GM23338 (cell line): ENCODE measurements at regions not wholly inside any gene's neighbourhood (a gene's known extent, or its start where the extent isn't known, plus 50 kb on each side); places are given as distances from the start of the nearest gene placed in this dataset.

ENCODE experiments used
- CREB1 ChIP-seq: fragments of 250-450 bp; sonication (Bioruptor Pico); IDR thresholded peaks from 2 replicates; pipeline ENCODE4 v1.5.0; 2020; ENCODE audit warnings: low read depth, mild to moderate bottlenecking, moderate library complexity
- EZH2 ChIP-seq: fragments of 200-600 bp; sonication (generic); IDR thresholded peaks from one replicate; pipeline ENCODE4 v1.8.0; 2017; ENCODE audit warnings: antibody characterized with exemption, mild to moderate bottlenecking, low read depth; ENCODE audit not compliant: unreplicated experiment
- EZH2phosphoT487 ChIP-seq: fragments of 200-600 bp; sonication (generic); IDR thresholded peaks from one replicate; pipeline ENCODE4 v1.8.1; 2018; ENCODE audit warnings: antibody characterized with exemption; ENCODE audit not compliant: unreplicated experiment
- JUNB ChIP-seq: IDR thresholded peaks from one replicate; pipeline ENCODE4 v1.6.1; 2016; ENCODE audit warnings: antibody characterized with exemption; ENCODE audit not compliant: unreplicated experiment
- NANOG ChIP-seq: IDR thresholded peaks from 2 replicates; pipeline ENCODE4 v1.6.1; 2016; ENCODE audit warnings: antibody characterized with exemption, borderline replicate concordance
- POLR2AphosphoS5 ChIP-seq: IDR thresholded peaks from 2 replicates; pipeline ENCODE4 v1.6.1; 2016; ENCODE audit warnings: antibody characterized with exemption, low read depth
- STAT1 ChIP-seq: IDR thresholded peaks from one replicate; pipeline ENCODE4 v1.6.1; 2016; ENCODE audit warnings: antibody characterized with exemption; ENCODE audit not compliant: unreplicated experiment
- ZNF114 ChIP-seq: fragments of 250-450 bp; sonication (Bioruptor Pico); IDR thresholded peaks from 2 replicates; pipeline ENCODE4 v1.5.0; 2020; ENCODE audit warnings: mild to moderate bottlenecking, moderate library complexity
- ZNF331 ChIP-seq: fragments of 250-450 bp; sonication (Bioruptor Pico); IDR thresholded peaks from 2 replicates; pipeline ENCODE4 v1.5.0; 2020; ENCODE audit warnings: low read depth, mild to moderate bottlenecking, moderate library complexity
- TF ChIP-seq, protein P1 (sequence below), 2 experiments: fragments of 200-600 bp in 1 of 2; sonication (generic) in 1 of 2; conservative IDR thresholded peaks; 2 replicates each; pipeline versions ENCODE4 v1.5.1 to v1.6.1; 2016 to 2017; ENCODE audit warnings: antibody characterized with exemption in 2 of 2, low read depth in 2 of 2, mild to moderate bottlenecking in 2 of 2, moderate library complexity in 1 of 2
- TF ChIP-seq, protein P2 (sequence below): IDR thresholded peaks from one replicate; pipeline ENCODE4 v1.6.1; 2018; ENCODE audit warnings: antibody characterized with exemption; ENCODE audit not compliant: unreplicated experiment
- TF ChIP-seq, protein P3 (sequence below): IDR thresholded peaks from 2 replicates; pipeline ENCODE4 v1.6.1; 2016; ENCODE audit warnings: antibody characterized with exemption
- TF ChIP-seq, protein P4 (sequence below): fragments of 250-450 bp; sonication (Bioruptor Pico); IDR thresholded peaks from 2 replicates; pipeline ENCODE4 v1.5.0; 2020; ENCODE audit warnings: mild to moderate bottlenecking, moderate library complexity

DNA sequence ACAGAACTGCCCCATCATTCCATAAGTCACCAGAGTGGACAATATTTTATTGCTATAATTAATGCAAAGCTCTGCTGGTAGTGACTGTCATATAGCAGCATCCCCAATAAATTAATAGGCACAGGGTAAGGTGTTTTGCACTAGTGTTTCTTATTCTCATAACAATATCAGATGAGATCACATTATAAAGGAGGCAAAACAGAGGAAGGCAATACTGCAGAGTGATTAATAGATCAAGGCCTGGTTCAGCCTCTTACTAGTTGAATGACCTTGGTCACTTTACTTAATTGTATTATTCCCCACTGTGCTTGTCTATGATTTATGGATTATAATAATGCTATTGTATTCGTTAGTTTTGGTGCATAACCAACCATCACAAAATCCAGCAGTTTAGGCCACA lies 784.8 kb downstream of the VRK1 start:
- TF ChIP-seq, protein P1, sequence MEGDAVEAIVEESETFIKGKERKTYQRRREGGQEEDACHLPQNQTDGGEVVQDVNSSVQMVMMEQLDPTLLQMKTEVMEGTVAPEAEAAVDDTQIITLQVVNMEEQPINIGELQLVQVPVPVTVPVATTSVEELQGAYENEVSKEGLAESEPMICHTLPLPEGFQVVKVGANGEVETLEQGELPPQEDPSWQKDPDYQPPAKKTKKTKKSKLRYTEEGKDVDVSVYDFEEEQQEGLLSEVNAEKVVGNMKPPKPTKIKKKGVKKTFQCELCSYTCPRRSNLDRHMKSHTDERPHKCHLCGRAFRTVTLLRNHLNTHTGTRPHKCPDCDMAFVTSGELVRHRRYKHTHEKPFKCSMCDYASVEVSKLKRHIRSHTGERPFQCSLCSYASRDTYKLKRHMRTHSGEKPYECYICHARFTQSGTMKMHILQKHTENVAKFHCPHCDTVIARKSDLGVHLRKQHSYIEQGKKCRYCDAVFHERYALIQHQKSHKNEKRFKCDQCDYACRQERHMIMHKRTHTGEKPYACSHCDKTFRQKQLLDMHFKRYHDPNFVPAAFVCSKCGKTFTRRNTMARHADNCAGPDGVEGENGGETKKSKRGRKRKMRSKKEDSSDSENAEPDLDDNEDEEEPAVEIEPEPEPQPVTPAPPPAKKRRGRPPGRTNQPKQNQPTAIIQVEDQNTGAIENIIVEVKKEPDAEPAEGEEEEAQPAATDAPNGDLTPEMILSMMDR (conservative IDR thresholded peaks at IDR 0.05; ENCODE audit: low read depth in 2 of 2) = no peak
- no peak for TF ChIP-seq POLR2AphosphoS5
- TF ChIP-seq ZNF114 (CRISPR knock-in tag) = no peak
- TF ChIP-seq JUNB = no peak
- no peak for TF ChIP-seq NANOG
- TF ChIP-seq, protein P2, sequence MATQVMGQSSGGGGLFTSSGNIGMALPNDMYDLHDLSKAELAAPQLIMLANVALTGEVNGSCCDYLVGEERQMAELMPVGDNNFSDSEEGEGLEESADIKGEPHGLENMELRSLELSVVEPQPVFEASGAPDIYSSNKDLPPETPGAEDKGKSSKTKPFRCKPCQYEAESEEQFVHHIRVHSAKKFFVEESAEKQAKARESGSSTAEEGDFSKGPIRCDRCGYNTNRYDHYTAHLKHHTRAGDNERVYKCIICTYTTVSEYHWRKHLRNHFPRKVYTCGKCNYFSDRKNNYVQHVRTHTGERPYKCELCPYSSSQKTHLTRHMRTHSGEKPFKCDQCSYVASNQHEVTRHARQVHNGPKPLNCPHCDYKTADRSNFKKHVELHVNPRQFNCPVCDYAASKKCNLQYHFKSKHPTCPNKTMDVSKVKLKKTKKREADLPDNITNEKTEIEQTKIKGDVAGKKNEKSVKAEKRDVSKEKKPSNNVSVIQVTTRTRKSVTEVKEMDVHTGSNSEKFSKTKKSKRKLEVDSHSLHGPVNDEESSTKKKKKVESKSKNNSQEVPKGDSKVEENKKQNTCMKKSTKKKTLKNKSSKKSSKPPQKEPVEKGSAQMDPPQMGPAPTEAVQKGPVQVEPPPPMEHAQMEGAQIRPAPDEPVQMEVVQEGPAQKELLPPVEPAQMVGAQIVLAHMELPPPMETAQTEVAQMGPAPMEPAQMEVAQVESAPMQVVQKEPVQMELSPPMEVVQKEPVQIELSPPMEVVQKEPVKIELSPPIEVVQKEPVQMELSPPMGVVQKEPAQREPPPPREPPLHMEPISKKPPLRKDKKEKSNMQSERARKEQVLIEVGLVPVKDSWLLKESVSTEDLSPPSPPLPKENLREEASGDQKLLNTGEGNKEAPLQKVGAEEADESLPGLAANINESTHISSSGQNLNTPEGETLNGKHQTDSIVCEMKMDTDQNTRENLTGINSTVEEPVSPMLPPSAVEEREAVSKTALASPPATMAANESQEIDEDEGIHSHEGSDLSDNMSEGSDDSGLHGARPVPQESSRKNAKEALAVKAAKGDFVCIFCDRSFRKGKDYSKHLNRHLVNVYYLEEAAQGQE = no peak
- TF ChIP-seq EZH2 = no peak
- no peak for TF ChIP-seq EZH2phosphoT487
- no peak for TF ChIP-seq CREB1 (CRISPR knock-in tag)
- TF ChIP-seq ZNF331 (CRISPR knock-in tag) = no peak
- TF ChIP-seq, protein P3, sequence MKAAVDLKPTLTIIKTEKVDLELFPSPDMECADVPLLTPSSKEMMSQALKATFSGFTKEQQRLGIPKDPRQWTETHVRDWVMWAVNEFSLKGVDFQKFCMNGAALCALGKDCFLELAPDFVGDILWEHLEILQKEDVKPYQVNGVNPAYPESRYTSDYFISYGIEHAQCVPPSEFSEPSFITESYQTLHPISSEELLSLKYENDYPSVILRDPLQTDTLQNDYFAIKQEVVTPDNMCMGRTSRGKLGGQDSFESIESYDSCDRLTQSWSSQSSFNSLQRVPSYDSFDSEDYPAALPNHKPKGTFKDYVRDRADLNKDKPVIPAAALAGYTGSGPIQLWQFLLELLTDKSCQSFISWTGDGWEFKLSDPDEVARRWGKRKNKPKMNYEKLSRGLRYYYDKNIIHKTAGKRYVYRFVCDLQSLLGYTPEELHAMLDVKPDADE = no peak
- TF ChIP-seq, protein P4, sequence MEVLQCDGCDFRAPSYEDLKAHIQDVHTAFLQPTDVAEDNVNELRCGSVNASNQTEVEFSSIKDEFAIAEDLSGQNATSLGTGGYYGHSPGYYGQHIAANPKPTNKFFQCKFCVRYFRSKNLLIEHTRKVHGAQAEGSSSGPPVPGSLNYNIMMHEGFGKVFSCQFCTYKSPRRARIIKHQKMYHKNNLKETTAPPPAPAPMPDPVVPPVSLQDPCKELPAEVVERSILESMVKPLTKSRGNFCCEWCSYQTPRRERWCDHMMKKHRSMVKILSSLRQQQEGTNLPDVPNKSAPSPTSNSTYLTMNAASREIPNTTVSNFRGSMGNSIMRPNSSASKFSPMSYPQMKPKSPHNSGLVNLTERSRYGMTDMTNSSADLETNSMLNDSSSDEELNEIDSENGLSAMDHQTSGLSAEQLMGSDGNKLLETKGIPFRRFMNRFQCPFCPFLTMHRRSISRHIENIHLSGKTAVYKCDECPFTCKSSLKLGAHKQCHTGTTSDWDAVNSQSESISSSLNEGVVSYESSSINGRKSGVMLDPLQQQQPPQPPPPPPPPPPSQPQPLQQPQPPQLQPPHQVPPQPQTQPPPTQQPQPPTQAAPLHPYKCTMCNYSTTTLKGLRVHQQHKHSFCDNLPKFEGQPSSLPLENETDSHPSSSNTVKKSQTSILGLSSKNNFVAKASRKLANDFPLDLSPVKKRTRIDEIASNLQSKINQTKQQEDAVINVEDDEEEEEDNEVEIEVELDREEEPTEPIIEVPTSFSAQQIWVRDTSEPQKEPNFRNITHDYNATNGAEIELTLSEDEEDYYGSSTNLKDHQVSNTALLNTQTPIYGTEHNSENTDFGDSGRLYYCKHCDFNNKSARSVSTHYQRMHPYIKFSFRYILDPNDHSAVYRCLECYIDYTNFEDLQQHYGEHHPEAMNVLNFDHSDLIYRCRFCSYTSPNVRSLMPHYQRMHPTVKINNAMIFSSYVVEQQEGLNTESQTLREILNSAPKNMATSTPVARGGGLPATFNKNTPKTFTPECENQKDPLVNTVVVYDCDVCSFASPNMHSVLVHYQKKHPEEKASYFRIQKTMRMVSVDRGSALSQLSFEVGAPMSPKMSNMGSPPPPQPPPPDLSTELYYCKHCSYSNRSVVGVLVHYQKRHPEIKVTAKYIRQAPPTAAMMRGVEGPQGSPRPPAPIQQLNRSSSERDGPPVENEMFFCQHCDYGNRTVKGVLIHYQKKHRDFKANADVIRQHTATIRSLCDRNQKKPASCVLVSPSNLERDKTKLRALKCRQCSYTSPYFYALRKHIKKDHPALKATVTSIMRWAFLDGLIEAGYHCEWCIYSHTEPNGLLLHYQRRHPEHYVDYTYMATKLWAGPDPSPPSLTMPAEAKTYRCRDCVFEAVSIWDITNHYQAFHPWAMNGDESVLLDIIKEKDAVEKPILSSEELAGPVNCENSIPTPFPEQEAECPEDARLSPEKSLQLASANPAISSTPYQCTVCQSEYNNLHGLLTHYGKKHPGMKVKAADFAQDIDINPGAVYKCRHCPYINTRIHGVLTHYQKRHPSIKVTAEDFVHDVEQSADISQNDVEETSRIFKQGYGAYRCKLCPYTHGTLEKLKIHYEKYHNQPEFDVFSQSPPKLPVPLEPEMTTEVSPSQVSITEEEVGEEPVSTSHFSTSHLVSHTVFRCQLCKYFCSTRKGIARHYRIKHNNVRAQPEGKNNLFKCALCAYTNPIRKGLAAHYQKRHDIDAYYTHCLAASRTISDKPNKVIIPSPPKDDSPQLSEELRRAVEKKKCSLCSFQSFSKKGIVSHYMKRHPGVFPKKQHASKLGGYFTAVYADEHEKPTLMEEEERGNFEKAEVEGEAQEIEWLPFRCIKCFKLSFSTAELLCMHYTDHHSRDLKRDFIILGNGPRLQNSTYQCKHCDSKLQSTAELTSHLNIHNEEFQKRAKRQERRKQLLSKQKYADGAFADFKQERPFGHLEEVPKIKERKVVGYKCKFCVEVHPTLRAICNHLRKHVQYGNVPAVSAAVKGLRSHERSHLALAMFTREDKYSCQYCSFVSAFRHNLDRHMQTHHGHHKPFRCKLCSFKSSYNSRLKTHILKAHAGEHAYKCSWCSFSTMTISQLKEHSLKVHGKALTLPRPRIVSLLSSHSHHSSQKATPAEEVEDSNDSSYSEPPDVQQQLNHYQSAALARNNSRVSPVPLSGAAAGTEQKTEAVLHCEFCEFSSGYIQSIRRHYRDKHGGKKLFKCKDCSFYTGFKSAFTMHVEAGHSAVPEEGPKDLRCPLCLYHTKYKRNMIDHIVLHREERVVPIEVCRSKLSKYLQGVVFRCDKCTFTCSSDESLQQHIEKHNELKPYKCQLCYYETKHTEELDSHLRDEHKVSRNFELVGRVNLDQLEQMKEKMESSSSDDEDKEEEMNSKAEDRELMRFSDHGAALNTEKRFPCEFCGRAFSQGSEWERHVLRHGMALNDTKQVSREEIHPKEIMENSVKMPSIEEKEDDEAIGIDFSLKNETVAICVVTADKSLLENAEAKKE = no peak
- TF ChIP-seq STAT1 = no peak
